GM18520 (cell line): ENCODE measurements at regions not wholly inside any gene's neighbourhood (a gene's known extent, or its start where the extent isn't known, plus 50 kb on each side); places are given as distances from the start of the nearest gene placed in this dataset.

Experiments used
- ATAC-seq: cut with Tn5 transposase; IDR thresholded peaks from one replicate; pipeline ENCODE4 v1.9.1; 2021; ENCODE audit not compliant: unreplicated experiment

GRCh38 chr10:62623223-62623622 lies 181.3 kb upstream of the ADO start:
- ATAC-seq: no peak

GRCh38 chr10:62625484-62625883 lies 179.0 kb upstream of the ADO start:
- no peak for ATAC-seq

GRCh38 chr10:62626079-62626478 lies 178.4 kb upstream of the ADO start:
- ATAC-seq: no peak

GRCh38 chr10:62626817-62627216 lies 177.7 kb upstream of the ADO start:
- ATAC-seq: no peak

GRCh38 chr10:62627983-62628382 lies 176.5 kb upstream of the ADO start:
- ATAC-seq: no peak

- no peak for ATAC-seq
Observed at GRCh38 chr10:62631241-62631640, 173.3 kb upstream of the ADO start.

- peak; percentile 68 for ATAC-seq
Observed at GRCh38 chr10:62632071-62632809, 172.3 kb upstream of the ADO start.

- ATAC-seq: no peak
Observed at GRCh38 chr10:62633976-62634375, 170.5 kb upstream of the ADO start.

- no peak for ATAC-seq
Observed at GRCh38 chr10:62634576-62634975, 169.9 kb upstream of the ADO start.

GRCh38 chr10:62635127-62635526 lies 169.4 kb upstream of the ADO start:
- no peak for ATAC-seq

- no peak for ATAC-seq
Observed at GRCh38 chr10:62636825-62637248, 167.7 kb upstream of the ADO start.

- peak; percentile 44 for ATAC-seq
Observed at GRCh38 chr10:62637249-62638061, 167.1 kb upstream of the ADO start.

GRCh38 chr10:62638062-62638477 lies 166.4 kb upstream of the ADO start:
- ATAC-seq: peak; percentile 46

- no peak for ATAC-seq
Observed at GRCh38 chr10:62639144-62639543, 165.4 kb upstream of the ADO start.

GRCh38 chr10:62640411-62640810 lies 164.1 kb upstream of the ADO start:
- ATAC-seq: no peak

- no peak for ATAC-seq
Observed at GRCh38 chr10:62643606-62644587, 160.6 kb upstream of the ADO start.

- no peak for ATAC-seq
Observed at GRCh38 chr10:62647375-62648092, 157.0 kb upstream of the ADO start.

- ATAC-seq: no peak
Observed at GRCh38 chr10:62648921-62649320, 155.6 kb upstream of the ADO start.

- no peak for ATAC-seq
Observed at GRCh38 chr10:62650411-62650810, 154.1 kb upstream of the ADO start.

GRCh38 chr10:62651341-62651740 lies 153.2 kb upstream of the ADO start:
- ATAC-seq: no peak
